Activated T-cell treated with anti-CD3 and anti-CD28 coated beads for 4 hours (primary cell): ENCODE measurements at regions not wholly inside any gene's neighbourhood (a gene's known extent, or its start where the extent isn't known, plus 50 kb on each side); places are given as distances from the start of the nearest gene placed in this dataset.
"Not testable (repeated sequence)": the region's sequence is repeated elsewhere in the genome, so short reads cannot be mapped to it uniquely, and the experiment has no call there.

Experiments used
- DNase-seq: peaks from one replicate; pipeline ENCODE4 v3.0.0-alpha.2; 2020

DNA sequence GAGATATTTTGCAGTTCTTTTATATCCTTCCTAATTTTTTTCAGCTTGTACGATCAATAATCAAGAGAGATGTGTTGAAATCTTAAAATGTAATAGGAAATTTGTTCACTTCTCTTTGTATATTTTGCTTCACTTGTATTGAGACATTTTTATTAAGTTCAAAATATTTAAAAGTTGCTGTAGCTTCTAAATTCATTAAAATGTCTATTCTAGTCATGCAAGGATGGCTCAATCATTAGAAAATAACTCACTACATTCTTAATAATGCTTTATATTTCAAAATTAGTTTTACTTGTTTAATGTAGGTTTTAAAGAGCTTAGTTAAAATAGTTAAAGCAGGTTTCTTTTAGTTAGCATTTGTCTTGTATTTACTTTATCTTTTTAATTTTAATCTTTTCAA, 308.4 kb downstream of the CYRIA start:
- DNase-seq, result no peak

DNA sequence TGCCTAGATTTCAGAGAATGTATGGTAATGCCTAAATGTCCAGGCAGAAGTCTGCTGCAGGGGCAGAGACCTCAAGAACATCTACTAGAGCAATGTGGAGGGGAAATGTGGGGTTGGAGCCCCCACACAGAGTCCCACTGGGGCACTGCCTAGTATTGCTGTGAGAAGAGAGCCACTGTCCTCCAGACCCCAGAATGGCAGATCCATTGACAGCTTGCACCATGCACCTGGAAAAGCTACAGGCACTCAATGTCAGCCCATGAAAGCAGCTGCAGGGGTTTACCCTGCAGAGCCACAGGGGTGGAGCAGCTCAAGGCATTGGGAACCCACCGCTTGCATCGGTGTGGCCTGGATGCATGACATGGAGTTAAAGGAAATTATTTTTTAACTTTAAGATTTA, 314.1 kb downstream of the CYRIA start:
- DNase-seq, result no peak

DNA sequence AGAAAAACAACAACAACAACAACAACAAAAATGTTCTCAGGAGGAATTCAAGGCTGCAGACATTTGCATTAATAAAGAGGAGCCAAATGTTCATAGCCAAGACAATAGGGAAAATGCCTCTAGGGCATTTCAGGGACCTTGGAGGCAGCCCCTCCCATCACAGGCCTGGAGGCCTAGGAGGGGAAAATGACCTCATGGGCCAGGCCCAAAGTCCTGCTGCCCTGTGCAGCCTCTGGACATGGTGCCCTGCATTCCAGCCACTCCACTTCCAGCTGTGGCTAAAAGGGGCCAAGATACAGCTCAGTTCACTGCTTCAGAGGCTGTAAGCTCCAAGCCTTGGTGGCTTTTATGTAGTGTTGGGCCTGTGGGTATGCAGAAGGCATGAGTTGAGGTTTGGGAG, 314.5 kb downstream of the CYRIA start:
- no peak for DNase-seq

DNA sequence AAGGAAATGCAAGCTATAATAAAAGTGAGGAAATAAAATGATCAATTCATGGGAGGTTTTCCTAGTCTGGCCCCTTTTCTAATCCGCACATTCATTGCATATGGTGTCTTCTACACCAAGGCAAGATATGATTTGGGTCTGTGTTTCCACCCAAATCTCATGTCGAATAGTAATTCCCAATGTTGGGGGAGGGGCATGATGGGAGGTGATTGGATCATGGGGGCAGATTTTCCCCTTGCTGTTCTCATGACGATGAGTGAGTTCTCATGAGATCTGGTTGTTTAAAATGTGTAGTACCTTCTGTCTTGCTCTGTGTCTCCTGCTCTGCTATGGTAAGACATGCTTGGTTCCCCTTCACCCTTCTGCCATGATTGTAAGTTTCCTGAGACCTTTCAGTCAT, 315.4 kb downstream of the CYRIA start:
- no peak for DNase-seq

DNA sequence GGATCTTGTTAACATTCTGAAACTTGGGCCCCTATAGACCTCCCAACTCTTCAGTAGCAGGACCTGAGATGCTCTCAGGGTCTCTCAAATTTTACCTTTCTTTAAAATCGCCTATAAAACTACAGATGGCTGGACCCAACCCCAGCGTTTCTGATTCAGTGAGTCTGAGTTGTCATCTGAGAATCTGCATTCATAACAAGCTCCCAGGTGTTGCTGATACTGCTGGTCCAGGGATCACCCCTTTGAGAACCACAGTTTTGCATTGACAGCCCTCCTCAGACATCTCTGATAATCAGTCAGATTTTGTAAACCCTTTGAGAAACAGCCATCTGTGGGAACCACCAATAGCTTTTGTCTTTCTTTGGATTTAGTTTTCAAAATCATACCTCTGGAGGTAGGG, 315.8 kb downstream of the CYRIA start:
- no peak for DNase-seq

DNA sequence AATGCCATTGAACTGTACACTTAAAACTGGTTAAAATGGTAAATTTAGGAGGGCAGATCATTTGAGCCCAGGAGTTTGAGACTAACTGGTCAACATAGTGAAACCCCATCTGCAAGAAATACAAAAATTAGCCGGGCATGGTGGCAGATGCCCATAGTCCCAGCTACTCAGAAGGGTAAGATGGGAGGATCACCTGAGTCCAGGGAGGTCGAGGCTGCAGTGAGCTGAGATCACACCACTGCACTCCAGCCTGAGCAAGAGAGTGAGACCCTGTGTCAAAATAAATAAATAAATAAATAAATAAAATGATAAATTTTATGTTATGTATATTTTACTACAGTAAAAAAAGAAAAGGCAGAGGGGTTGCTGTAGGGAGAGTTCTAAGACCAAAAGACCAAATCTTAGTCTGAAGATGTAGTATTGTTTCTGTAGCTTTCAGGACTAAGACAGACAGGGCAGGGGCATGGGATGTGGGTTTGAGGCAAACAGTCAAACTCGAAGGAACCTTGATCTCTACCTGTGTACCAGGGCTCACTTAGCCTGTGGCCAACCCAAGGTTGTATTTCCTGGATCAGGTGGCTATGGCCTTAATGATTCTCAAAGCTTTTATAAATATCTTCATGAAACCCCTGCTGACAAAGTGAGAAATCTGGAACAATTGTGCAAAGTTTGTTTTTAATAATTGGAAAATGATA, 316.7 kb downstream of the CYRIA start:
- DNase-seq, result no peak

DNA sequence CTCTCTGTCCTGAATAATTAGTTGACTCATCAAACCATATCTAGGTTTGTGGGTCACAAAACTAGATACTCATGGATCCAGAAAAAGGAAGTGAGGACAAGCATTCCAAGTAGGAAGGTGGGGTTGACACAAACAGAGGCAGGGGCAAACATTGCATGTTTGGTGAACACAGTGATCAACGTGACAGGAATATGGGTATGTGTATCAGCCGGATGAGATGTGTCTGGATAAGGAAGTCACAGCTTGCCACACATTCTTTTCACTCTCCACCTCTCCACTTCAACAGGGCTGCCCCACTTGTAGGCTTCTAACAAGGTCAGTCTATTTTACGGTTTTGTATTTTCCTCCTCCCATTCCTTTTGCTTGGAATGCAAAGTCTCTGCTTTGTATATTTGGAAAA, 319.0 kb downstream of the CYRIA start:
- no peak for DNase-seq

DNA sequence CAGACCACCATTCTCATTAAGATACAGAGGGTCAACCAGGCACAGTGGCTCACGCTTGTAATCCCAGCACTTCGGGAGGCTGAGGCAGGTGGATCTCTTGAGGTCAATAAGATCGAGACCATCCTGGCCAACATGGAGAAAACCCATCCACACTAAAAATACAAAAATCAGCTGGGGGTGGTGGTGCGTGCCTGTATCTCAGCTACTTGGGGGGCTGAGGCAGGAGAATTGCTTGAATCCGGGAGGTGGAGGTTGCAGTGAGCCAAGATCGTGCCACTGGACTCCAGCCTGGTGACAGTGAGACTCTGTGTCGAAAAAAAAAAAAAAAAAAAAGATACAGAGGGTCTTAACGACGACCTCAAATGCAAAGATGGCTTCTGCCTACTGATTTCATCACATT, 320.4 kb downstream of the CYRIA start:
- DNase-seq, result not testable (repeated sequence)

DNA sequence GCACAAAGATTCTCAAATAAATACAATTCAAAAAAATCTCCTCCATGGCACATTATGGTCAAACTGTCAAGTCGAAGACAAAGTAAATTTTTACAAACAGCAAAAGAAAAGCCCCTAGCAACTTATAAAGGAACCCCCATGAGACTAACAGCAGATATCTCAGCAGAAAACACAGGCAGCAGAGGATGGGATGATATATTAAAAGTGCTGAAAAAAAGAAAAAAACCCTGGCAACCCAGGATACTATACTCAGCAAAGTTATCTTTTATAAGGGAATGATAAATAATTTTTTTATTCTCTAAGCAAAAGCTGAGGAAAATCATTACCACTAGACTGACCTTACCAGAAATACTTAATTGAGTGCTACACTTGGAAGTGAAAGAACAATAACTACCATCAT, 326.4 kb downstream of the CYRIA start:
- no peak for DNase-seq

DNA sequence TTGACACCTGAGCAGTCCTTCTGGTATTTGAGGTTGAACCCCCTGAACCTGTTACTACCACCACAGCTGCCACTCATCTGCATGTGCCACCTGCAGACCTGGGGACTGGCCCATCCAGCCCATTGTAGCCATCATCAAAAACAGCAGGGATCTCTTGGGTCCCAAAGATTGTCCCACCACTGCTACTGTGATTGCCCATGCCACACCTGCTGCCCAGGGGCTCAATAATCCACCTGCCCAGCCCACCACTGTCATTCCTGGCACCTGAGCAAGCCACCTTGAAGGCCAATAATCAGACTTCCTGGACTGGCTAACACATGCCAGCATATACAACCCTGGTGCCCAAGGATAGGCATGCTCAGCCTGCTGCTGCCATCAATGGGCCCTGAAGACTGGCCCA, 327.6 kb downstream of the CYRIA start:
- no peak for DNase-seq

DNA sequence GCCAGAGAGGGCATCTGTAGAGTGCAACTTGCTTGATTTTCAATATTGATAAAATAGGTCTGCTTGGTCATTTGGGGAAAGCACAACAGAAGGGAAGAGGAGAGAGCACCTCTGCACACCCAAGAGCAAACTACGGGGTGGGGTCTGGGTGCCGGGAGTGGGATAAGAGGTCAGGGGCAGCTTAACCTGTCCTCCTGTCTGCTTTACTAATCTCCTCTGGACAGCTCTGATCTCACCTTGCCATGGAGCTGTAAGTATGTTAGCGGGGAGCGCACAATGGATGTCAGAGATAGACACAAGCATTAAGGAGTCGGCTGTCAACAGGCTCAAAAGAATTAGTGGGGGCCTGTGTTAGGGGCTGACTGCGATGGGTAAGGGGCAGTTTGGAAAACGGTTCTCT, 328.7 kb downstream of the CYRIA start:
- DNase-seq, result no peak

DNA sequence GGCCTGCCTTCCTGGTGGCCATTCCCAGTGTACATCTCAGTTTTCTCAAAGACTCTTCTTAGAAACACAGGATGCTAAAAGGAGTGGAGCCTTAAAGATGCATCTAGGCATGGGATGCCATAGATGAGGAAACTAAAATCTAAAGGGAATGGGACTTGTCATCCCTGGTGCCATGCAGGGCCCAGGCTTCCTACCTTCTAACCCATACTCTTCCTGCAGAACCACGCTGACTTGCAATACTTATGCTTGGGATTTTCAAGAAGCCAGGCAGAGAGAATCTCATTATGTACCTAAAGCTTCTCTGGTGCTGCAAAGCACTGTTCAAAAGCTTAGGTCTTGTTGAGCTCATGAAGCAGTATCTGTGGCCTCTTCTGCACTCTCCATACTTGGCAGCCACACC, 329.1 kb downstream of the CYRIA start:
- no peak for DNase-seq

DNA sequence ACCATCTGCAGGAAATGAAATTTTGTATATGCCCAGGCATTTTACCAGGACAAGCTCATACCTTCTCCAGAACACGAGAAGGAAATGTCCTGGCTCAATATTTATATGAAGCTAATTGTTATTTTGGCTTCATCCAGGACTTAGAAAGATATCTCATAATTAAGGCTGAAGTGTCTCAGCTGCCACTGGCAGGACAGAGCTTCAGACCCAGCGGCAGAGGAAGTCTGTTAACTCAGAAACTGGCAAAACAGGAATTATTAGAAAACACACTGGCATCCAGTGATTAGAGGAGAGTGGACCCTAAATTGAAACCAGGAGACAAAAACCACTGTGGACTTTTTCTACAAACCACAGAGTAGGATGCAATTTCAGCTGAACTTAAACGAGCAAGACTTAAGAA, 329.7 kb downstream of the CYRIA start:
- no peak for DNase-seq

DNA sequence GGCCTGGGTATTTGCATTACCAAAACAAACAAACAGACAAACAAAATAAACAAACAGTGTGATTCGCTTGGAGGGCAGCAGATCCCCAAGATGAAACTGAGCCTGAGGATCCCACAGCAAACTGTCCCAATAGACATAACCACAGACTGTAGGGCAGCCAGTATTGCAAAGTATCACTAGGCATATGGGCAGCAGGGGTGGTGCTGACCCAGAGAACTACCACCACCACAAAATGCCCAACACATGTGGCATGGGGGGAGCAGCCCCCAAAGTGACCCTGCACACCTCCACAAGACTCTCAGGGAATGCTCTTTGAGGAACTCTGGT, 330.1 kb downstream of the CYRIA start:
- DNase-seq, result no peak

DNA sequence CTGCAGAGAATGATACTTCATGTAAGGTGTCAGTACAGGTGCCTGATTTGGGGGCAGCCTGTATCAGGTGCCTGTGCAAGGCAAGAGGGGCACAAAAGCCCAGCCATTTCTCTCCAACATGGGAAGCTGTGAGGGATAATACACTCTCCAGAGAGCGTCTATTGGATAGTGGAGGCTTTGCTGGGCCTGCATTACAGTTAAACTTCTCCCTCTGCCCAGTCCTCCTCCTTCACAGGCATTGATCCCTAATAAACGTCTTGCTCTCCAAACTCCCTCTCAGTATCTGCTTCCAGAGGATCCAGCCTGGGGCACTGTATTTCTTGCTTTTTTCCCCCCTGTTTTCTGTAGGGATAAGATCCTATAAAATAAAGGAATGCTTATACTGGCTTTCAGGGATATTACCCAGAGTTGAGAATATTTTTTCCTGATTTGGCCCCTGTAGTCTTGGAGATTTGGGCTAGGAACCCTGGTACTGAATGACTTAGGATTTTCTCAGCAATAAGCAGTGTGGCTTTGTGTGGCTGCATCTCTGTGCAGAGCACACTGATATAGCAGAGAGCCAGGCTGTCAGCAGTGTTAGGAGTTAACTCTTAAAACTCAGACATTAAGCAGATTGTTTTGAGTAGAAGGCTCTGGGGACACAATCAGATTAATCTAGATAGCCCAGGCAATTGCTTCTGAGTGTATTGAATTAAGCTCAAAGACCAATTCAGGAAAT, 330.6 kb downstream of the CYRIA start:
- DNase-seq, result no peak

DNA sequence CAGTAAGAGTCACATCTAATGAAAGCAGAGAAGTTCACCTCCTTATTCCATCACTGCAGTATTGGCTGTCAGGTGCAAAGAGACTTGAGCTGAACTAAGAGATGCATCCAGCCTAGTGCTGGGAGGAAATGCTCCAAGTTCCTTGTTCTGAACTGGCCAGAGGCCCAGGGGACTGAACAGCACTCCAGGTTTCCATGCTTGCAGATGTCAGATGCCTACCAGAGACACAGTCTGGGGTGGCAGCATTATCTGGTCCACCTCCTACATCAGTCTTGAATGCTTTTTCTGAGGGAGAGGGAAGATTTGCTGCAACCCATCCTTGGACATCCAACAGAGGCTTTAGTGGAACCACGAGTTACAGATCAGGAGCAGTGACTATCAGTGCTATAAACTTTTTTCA, 331.3 kb downstream of the CYRIA start:
- DNase-seq, result no peak

DNA sequence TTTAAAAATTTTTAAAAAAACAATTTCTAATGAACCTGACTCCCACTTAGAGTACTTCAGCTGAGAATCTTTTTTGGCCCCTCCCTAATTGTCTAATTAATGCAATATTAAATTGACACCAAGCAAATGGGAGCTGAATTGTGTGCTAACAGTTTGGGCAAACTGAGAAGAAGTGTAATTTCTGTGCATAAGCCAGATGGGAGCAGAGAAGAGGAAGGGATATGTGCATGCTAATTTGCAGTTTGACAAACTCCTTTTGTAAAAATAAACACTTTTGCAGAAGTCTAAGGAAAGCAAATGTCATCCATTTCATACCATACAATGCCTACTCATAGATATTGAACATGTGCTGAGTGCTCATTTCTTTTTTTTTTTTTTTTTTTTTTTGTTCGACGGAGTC, 332.0 kb downstream of the CYRIA start:
- DNase-seq, result no peak

DNA sequence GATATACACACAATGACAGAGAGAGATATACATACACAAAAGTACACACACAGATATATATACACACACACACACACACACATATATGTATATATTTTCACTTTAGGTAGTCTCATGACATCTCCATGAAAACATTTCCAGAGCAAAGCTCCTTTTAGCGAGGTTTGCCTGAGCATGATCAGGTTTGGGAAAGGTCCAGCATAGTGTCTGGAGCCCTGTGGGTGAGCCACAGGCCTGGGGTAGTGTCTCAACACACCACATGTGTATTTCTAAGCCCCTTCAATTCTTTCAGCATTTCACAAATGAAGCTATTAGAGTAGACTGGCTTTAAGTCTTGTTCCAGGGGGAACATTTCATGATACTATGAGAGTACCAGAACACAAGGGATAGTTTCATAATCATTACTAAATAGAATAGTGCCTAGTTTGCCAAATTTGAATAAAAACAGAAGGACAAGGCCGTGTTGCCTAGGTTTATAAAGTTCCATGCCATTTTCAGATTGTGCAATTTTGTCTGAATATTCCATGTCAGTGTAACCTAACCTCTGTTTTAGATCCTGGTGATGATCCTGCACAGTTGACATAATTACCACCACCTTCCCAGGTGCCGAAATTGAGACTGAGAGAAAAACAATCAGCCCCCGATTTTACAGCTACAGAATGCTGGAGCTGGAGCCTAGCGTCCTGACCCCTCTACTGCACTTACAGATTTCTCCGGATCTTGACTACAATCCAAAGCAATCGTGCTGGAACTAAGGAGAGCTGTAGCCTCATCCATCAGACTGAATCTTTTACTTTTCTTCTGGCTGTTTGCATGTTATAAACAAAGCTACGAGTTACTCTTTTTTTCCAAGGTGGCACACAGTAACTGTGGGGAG, 332.7 kb downstream of the CYRIA start:
- DNase-seq, result no peak

DNA sequence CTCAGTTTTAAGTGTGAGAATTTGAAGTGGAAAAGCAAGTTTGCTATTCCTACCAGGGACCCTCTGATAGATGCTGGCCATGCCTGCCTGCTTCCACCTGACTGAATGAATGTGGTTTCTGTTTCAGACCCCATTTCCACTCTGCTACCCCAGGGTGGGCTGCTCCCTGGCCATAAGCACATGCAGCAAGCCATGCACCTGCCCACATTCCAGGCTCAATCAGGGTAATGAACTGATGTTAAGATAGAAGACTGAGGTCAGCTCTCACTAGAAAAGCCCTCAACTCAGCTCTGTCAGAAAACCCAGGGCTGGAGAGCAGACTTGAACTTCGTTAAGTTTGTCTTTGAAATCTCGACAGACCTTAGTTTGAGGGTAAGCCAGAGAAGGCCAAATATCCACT, 333.9 kb downstream of the CYRIA start:
- no peak for DNase-seq

DNA sequence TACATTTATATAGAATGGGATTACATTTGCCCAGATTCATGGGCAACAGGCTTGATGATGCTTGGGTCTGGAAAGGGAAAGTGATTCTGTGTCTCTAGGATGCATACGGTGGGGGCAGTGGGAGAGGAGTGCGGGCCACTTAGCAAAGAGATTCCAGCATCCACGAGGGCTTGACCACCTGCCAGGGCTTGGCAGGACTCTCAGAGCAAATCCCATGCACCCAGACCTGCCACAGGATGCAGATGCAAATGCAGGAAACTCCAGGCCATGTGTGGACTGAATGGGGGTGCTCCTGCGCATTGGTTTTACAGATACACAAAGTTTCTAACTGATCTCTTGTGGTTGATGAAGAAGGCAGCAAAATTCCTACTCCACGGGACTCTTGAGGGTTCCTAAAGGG, 334.7 kb downstream of the CYRIA start:
- DNase-seq, result no peak

DNA sequence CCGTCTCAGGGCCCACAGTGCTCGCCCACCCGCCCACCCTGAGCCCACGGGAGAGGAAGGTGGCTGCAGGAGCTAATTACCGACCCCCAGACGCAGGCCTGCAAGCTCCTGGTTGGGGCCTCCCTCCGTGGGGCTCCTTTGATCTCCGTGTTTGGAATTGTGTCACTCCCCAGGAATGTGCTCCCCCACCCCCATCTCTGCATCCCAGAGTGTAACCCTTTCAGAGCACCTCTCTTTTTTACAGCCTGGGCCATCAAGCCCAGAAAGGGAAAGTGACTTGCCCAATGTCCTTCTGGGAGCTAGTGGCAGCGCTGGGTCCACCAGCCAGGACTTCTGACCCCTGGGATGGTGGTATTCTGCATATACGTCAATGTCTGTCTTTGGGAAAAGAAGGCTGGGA, 335.1 kb downstream of the CYRIA start:
- DNase-seq, result no peak

DNA sequence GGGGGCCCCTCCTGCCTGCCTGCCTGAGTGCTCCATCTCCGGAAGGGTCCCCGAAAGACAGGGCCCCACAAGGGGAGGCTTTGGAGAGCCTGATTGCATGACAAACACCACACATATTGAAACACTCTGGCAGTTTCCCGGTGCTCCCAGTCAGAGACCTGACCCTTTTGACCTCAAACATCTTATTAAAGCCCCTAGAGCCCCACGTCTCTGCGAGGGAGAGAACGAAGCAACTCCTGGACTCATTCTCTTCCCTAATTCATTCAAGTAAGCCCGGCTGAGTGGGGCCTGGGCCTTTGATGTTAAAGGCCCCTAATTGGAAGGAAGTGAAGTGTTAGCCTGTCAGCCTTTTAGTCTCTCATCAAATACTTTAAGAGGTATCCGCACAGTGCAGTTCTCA, 335.6 kb downstream of the CYRIA start:
- DNase-seq, result no peak

DNA sequence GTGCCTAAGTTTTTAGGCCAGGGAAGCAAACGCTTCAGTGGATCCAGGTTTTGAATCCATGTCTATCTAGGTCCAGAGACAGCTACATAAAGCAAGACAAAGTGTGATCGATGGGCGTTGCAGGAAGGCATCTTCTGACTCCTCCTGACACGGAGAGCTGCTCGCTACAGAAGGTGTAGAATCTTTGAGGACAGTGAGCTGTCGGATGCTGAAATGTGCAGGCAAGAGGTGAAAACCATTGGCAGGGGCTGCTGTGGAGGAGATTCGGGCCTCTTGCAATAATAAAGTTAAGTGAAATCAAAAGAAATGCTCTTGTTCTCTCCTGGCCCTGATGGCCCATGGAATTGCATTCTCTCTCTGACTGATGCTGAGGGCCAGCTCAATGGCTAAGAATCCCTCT, 336.2 kb downstream of the CYRIA start:
- no peak for DNase-seq

DNA sequence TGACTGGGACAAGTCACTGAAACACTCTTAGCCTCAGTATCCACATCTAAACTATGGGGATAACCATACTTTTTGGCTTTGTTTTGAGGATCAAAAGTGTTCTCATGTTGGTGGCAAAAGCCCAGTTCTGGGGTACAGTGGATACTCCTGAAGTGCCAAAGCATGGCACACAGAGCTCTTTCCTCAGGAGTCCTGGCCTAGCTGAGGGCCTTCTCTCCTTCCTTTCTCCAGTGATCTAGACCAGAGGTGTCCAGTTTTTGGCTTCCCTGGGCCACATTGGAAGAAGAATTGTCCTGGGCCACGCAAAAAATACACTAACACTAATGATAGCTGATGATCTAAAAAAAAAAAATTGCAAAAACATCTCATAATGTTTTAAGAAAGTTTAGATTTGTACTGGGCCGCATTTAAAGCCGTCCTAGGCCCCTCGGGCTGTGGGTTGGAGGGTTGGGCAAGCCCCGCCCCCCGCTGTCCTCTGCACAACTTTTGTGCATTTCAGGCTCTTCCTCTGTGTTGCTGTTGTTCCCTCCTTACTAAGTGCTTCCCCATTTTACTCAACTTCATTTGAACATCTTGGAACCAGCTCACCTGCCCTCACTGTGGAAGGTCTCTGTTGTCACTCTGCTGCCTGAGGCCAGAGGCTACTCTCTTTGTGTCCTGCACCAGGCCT, 337.0 kb downstream of the CYRIA start:
- no peak for DNase-seq
